ENCODE measurements at regions not wholly inside any gene's neighbourhood (a gene's known extent, or its start where the extent isn't known, plus 50 kb on each side); places are given as distances from the start of the nearest gene placed in this dataset.

GRCh38 chr20:46838011-46838410, 56.6 kb upstream of the EYA2 start:
- Histone ChIP-seq H3K36me3 (replicated peaks in 1 of 2; ENCODE audit: insufficient read depth in 1 of 2, low read depth in 2 of 2) (no peaks in the 10 kb centered on the region), H3K4me3 (no peak overlapping the region), H3K9me3 (no peaks in the 10 kb centered on the region), H3K27me3 (no peaks in the 10 kb centered on the region), H3K27ac (no peak overlapping the region), H3K4me1 (no peaks in the 10 kb centered on the region)
- no peak for ATAC-seq
- TF ChIP-seq POLR2A (IDR thresholded peaks at IDR 0.05) (no peak), CTCF (IDR thresholded peaks at IDR 0.05) (no peak)
- intact Hi-C loops (cut with DNase I) = no loop called here
- DNase-seq = no peak
- WGBS, 2 donors = 41 to 66% methylated on average over 2 of the region's 2 CpGs

- WGBS, 2 donors = 80 to 94% methylated on average over 4 of the region's 4 CpGs
- no peak for DNase-seq
- ATAC-seq = no peak
- Histone ChIP-seq H3K4me1 (no peaks in the 10 kb centered on the region), H3K27ac (no peak overlapping the region), H3K36me3 (replicated peaks in 1 of 2; ENCODE audit: insufficient read depth in 1 of 2, low read depth in 2 of 2) (no peaks in the 10 kb centered on the region), H3K4me3 (no peak overlapping the region), H3K9me3 (no peaks in the 10 kb centered on the region), H3K27me3 (no peaks in the 10 kb centered on the region)
- TF ChIP-seq CTCF (IDR thresholded peaks at IDR 0.05) (no peak), POLR2A (IDR thresholded peaks at IDR 0.05) (no peak)
- intact Hi-C loops (cut with DNase I) = no loop called here
Measured at GRCh38 chr20:46840054-46840729, 54.5 kb upstream of the EYA2 start.

All from body of pancreas (tissue), 4 donors.